OCI-LY1 (cell line): ENCODE measurements at regions not wholly inside any gene's neighbourhood (a gene's known extent, or its start where the extent isn't known, plus 50 kb on each side); places are given as distances from the start of the nearest gene placed in this dataset.
"Not testable (repeated sequence)": the region's sequence is repeated elsewhere in the genome, so short reads cannot be mapped to it uniquely, and the experiment has no call there.

Source experiments
- CTCF ChIP-seq: fragments of 200-600 bp; sonication (generic), shearing (Covaris generic); IDR thresholded peaks from 2 replicates; pipeline ENCODE4 v1.5.1; 2017; ENCODE audit warnings: mild to moderate bottlenecking, antibody characterized with exemption, low read length, moderate library complexity, mixed read lengths
- EZH2 ChIP-seq: fragments of 200-600 bp; sonication (generic), shearing (Covaris generic); IDR thresholded peaks from 2 replicates; pipeline ENCODE4 v1.8.0; 2017; ENCODE audit warnings: borderline replicate concordance, mixed run types, mild to moderate bottlenecking, antibody characterized with exemption, low read length, moderate library complexity, mixed read lengths

- TF ChIP-seq CTCF, EZH2: not testable (repeated sequence)
Measured at GRCh38 chr5:100066020-100066419, 469.2 kb upstream of the FAM174A start.
